SK-N-SH (cell line): ENCODE measurements at regions not wholly inside any gene's neighbourhood (a gene's known extent, or its start where the extent isn't known, plus 50 kb on each side); places are given as distances from the start of the nearest gene placed in this dataset.

Experiments used
- CTCF ChIA-PET: fragments of 300-600, 350-600 bp; formaldehyde crosslinking; extraction: SDS; loops from one replicate; lab custom pipeline; 2021; lab: Yijun Ruan, JAX
- POLR2A ChIA-PET: fragments of 350-600 bp; sonication (Branson Sonifier 250); formaldehyde crosslinking; extraction: SDS; loops from one replicate; lab custom pipeline; 2020; ENCODE audit warnings: antibody characterized with exemption, inconsistent platforms; lab: Yijun Ruan, JAX
- DNase-seq: peaks from one replicate; pipeline ENCODE4 v3.0.0; 2012
- H2AFZ ChIP-seq: fragments of 200-600 bp; sonication (generic); 2 replicates; pipeline ENCODE4 v1.8.1; 2016; ENCODE audit warnings: antibody characterized with exemption, mild to moderate bottlenecking, low read depth
- H3F3A ChIP-seq: fragments of 200-600 bp; sonication (generic); replicated peaks from 2 replicates; pipeline ENCODE3; 2016; ENCODE audit warnings: antibody characterized with exemption, mild to moderate bottlenecking; ENCODE audit not compliant: insufficient read depth
- H3K27ac ChIP-seq, 2 experiments: fragments of 200-500 bp in 1 of 2; fragments of 200-600 bp in 1 of 2; sonication (Bioruptor generic) in 1 of 2; sonication (generic), shearing (Covaris generic) in 1 of 2; 2 replicates each; pipeline versions ENCODE4 v1.5.1 to v1.6.1; 2014 to 2016; ENCODE audit warnings: low read depth in 2 of 2, inconsistent platforms in 1 of 2, low read length in 1 of 2, mild to moderate bottlenecking in 1 of 2, mixed read lengths in 1 of 2
- H3K27me3 ChIP-seq: fragments of 200-600 bp; sonication (generic), shearing (Covaris generic); 2 replicates; pipeline ENCODE4 v1.6.1; 2016; ENCODE audit warnings: mixed run types; ENCODE audit not compliant: insufficient read depth
- H3K36me3 ChIP-seq, 2 experiments: fragments of 200-500 bp in 1 of 2; fragments of 200-600 bp in 1 of 2; sonication (Bioruptor generic) in 1 of 2; sonication (generic) in 1 of 2; replicated peaks in 1 of 2; 2 replicates each; pipeline versions ENCODE3 to v1.5.1; 2014 to 2016; ENCODE audit warnings: low read length in 1 of 2, mild to moderate bottlenecking in 1 of 2; ENCODE audit not compliant: insufficient read depth in 2 of 2, control insufficient read depth in 1 of 2
- H3K4me1 ChIP-seq, 2 experiments: fragments of 200-500 bp in 1 of 2; fragments of 200-600 bp in 1 of 2; sonication (Bioruptor generic) in 1 of 2; sonication (generic), shearing (Covaris generic) in 1 of 2; 2 replicates each; pipeline versions ENCODE4 v1.5.1 to v1.6.1; 2014 to 2016; ENCODE audit warnings: low read depth in 1 of 2, low read length in 1 of 2, mixed run types in 1 of 2; ENCODE audit not compliant: insufficient read depth in 2 of 2, control insufficient read depth in 1 of 2
- H3K4me2 ChIP-seq: fragments of 200-600 bp; sonication (generic), shearing (Covaris generic); 2 replicates; pipeline ENCODE4 v1.6.1; 2017; ENCODE audit warnings: mixed run types
- H3K4me3 ChIP-seq, 2 experiments: fragments of 200-500 bp in 1 of 2; fragments of 200-600 bp in 1 of 2; sonication (Bioruptor generic) in 1 of 2; sonication (generic), shearing (Covaris generic) in 1 of 2; 2 replicates each; pipeline versions ENCODE4 v1.5.1 to v1.8.1; 2014 to 2016; ENCODE audit warnings: low read depth in 2 of 2, inconsistent platforms in 1 of 2, low read length in 1 of 2, mild to moderate bottlenecking in 1 of 2, mixed read lengths in 1 of 2, moderate library complexity in 1 of 2
- H3K79me2 ChIP-seq: fragments of 200-600 bp; sonication (generic); 2 replicates; pipeline ENCODE4 v1.8.1; 2017; ENCODE audit warnings: mild to moderate bottlenecking; ENCODE audit not compliant: insufficient read depth
- H3K9ac ChIP-seq: fragments of 200-600 bp; sonication (generic); 2 replicates; pipeline ENCODE4 v1.6.1; 2017; ENCODE audit warnings: mixed run types
- H3K9me2 ChIP-seq: fragments of 200-600 bp; sonication (generic); 2 replicates; pipeline ENCODE4 v1.6.1; 2017; ENCODE audit warnings: mixed run types
- H3K9me3 ChIP-seq: fragments of 200-600 bp; sonication (generic); 2 replicates; pipeline ENCODE4 v1.6.1; 2017; ENCODE audit warnings: mixed run types, mild to moderate bottlenecking, moderate library complexity
- H4K20me1 ChIP-seq: fragments of 200-600 bp; sonication (generic); 2 replicates; pipeline ENCODE4 v1.6.1; 2017; ENCODE audit warnings: mild to moderate bottlenecking, mixed run types; ENCODE audit not compliant: insufficient read depth
- CHD2 ChIP-seq: fragments of 150-350 bp; IDR thresholded peaks from 2 replicates; pipeline ENCODE4 v1.6.1; 2018; ENCODE audit warnings: low read length; ENCODE audit not compliant: partially characterized antibody
- ELF1 ChIP-seq: IDR thresholded peaks from 2 replicates; pipeline ENCODE4 v1.4.0; 2012
- FOSL2 ChIP-seq: IDR thresholded peaks from 2 replicates; pipeline ENCODE4 v1.4.0; 2012; ENCODE audit warnings: low read depth, mild to moderate bottlenecking, moderate library complexity, borderline replicate concordance
- FOXM1 ChIP-seq: IDR thresholded peaks from 2 replicates; pipeline ENCODE4 v1.4.0; 2012; ENCODE audit warnings: low read depth, mild to moderate bottlenecking
- GATA2 ChIP-seq: sonication (generic); formaldehyde crosslinking; IDR thresholded peaks from 2 replicates; pipeline ENCODE4 v1.5.0; 2020; ENCODE audit warnings: mild to moderate bottlenecking, missing genetic modification reagents
- IRF3 ChIP-seq: fragments of 150-350 bp; IDR thresholded peaks from 2 replicates; pipeline ENCODE4 v1.6.1; 2016; ENCODE audit warnings: mild to moderate bottlenecking, low read depth, low read length
- MAX ChIP-seq: IDR thresholded peaks from 2 replicates; pipeline ENCODE4 v1.4.0; 2012; ENCODE audit warnings: low read depth
- MEF2A ChIP-seq: IDR thresholded peaks from 2 replicates; pipeline ENCODE4 v1.4.0; 2012; ENCODE audit warnings: low read depth, borderline replicate concordance
- NRF1 ChIP-seq: IDR thresholded peaks from 2 replicates; pipeline ENCODE4 v1.6.1; 2012; ENCODE audit warnings: low read depth, mild to moderate bottlenecking, low read length
- POLR2AphosphoS5 ChIP-seq: IDR thresholded peaks from 2 replicates; pipeline ENCODE4 v1.6.1; 2012; ENCODE audit warnings: low read depth, low read length
- RCOR1 ChIP-seq: fragments of 150-350 bp; IDR thresholded peaks from 2 replicates; pipeline ENCODE4 v1.6.1; 2017; ENCODE audit warnings: antibody characterized with exemption, low read length
- SMC3 ChIP-seq: IDR thresholded peaks from 2 replicates; pipeline ENCODE4 v1.6.1; 2012; ENCODE audit warnings: low read depth, low read length, improper control_type of control experiment
- TCF12 ChIP-seq: IDR thresholded peaks from 2 replicates; pipeline ENCODE4 v1.4.0; 2012
- YY1 ChIP-seq: IDR thresholded peaks from 2 replicates; pipeline ENCODE4 v1.4.0; 2012; ENCODE audit warnings: low read depth, mild to moderate bottlenecking
- ZBTB33 ChIP-seq: IDR thresholded peaks from 2 replicates; pipeline ENCODE4 v1.4.0; 2012; ENCODE audit warnings: low read depth, borderline replicate concordance
- WGBS: methylation state at CpG from one replicate; pipeline ENCODE4 v1.1.6; 2017; ENCODE audit warnings: low lambda C conversion rate; 5-methylcytosine and 5-hydroxymethylcytosine counted together

GRCh38 chr16:18072161-18072560 lies 264.4 kb downstream of the NPIPA8 start:
- POLR2A ChIA-PET, result no interaction called here

GRCh38 chr16:18069683-18070082 lies 266.9 kb downstream of the NPIPA8 start:
- Histone ChIP-seq H3K27ac (no peak overlapping the region), H3F3A (no peaks in the 10 kb centered on the region), H3K9me2 (no peaks in the 10 kb centered on the region), H3K27me3 (no peaks in the 10 kb centered on the region), H4K20me1 (no peaks in the 10 kb centered on the region), H2AFZ (no peak overlapping the region), H3K4me1 (no peaks in the 10 kb centered on the region; a peak in 1 of 4 replicates), H3K4me3 (no peak overlapping the region), H3K4me2 (no peak overlapping the region), H3K9me3 (no peaks in the 10 kb centered on the region), H3K9ac (no peak overlapping the region), H3K36me3 (no peaks in the 10 kb centered on the region)
- no peak for DNase-seq
- ChIA-PET POLR2A (no interaction called here), CTCF (no interaction called here)
- TF ChIP-seq SMC3 (no peak), ELF1 (no peak), MAX (no peak), ZBTB33 (no peak), FOXM1 (no peak), RCOR1 (no peak), CHD2 (no peak), NRF1 (no peak), GATA2 (CRISPR knock-in tag) (no peak)
- TF ChIP-seq, all 33 proteins: peak for 0
- no peaks in the 10 kb centered on the region for H3K79me2 ChIP-seq

More at GRCh38 chr16:18072161-18072560, 264.4 kb downstream of the NPIPA8 start:
- Histone ChIP-seq H3K27ac (no peak overlapping the region), H3K27me3 (no peaks in the 10 kb centered on the region), H3K9me3 (no peaks in the 10 kb centered on the region), H3K9ac (no peak overlapping the region), H4K20me1 (no peaks in the 10 kb centered on the region), H3K36me3 (no peaks in the 10 kb centered on the region), H3F3A (no peaks in the 10 kb centered on the region), H2AFZ (no peak overlapping the region), H3K9me2 (no peaks in the 10 kb centered on the region), H3K4me2 (no peak overlapping the region), H3K4me3 (no peak overlapping the region), H3K4me1 (no peaks in the 10 kb centered on the region; a peak in 1 of 4 replicates), H3K79me2 (no peaks in the 10 kb centered on the region)
- no peak for TF ChIP-seq RCOR1
- TF ChIP-seq POLR2AphosphoS5, result no peak
- 32% methylated on average over 1 of the region's 1 CpG for WGBS
- no peak for DNase-seq
- CTCF ChIA-PET, result no interaction called here

GRCh38 chr16:18068477-18068876 lies 268.1 kb downstream of the NPIPA8 start:
- no peak overlapping the region for H3K4me2 ChIP-seq

More at GRCh38 chr16:18068477-18068876, 268.1 kb downstream of the NPIPA8 start:
- Histone ChIP-seq H3F3A (no peaks in the 10 kb centered on the region), H2AFZ (no peak overlapping the region), H3K27ac (no peak overlapping the region), H3K4me3 (no peak overlapping the region), H3K9ac (no peak overlapping the region), H3K79me2 (no peaks in the 10 kb centered on the region), H3K9me3 (no peaks in the 10 kb centered on the region), H3K27me3 (no peaks in the 10 kb centered on the region), H4K20me1 (no peaks in the 10 kb centered on the region), H3K36me3 (no peaks in the 10 kb centered on the region), H3K9me2 (no peaks in the 10 kb centered on the region), H3K4me1 (no peaks in the 10 kb centered on the region; a peak in 1 of 4 replicates)
- DNase-seq, result no peak
- ChIA-PET POLR2A (no interaction called here), CTCF (interaction anchor here (1.3 kb wide), 1 partner anchor 591 kb away, joined by 3 read pairs; no protein-coding TSS in a partner anchor)
- TF ChIP-seq FOSL2 (no peak), FOXM1 (no peak), YY1 (no peak), MAX (no peak), MEF2A (no peak), NRF1 (no peak), CHD2 (no peak), IRF3 (no peak), TCF12 (no peak)
